GM19239 (cell line): ENCODE measurements at regions not wholly inside any gene's neighbourhood (a gene's known extent, or its start where the extent isn't known, plus 50 kb on each side); places are given as distances from the start of the nearest gene placed in this dataset.
"Not testable (repeated sequence)": the region's sequence is repeated elsewhere in the genome, so short reads cannot be mapped to it uniquely, and the experiment has no call there.

Experiments used
- DNase-seq: peaks from one replicate; pipeline ENCODE4 v3.0.0; 2011; ENCODE audit warnings: low spot score; ENCODE audit not compliant: insufficient read length
- FAIRE-seq: peaks from 2 replicates; lab custom pipeline; 2011; peaks lifted over from hg19 to GRCh38; lab: Jason Lieb, UNC

DNA sequence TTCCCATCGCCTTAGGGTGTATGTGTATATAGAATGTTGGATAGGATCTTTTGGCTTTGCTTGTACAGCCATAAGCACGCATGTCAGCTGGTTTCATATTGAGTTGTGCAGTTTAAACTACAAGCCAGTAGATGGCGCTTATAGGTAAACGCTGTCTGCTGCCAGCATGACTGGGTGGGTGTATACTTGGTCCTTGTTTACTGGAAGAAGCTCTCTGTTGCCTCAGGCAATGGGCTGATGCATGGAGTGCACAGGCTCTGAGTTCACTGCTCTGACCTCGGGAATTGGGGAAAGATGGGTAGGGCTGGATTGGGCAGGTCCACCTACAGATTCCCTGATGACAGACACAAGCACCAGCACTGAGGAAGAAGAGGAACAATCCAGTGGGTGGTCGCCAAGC, 831.5 kb downstream of the STIM2 start:
- no peak for FAIRE-seq
- no peak for DNase-seq

DNA sequence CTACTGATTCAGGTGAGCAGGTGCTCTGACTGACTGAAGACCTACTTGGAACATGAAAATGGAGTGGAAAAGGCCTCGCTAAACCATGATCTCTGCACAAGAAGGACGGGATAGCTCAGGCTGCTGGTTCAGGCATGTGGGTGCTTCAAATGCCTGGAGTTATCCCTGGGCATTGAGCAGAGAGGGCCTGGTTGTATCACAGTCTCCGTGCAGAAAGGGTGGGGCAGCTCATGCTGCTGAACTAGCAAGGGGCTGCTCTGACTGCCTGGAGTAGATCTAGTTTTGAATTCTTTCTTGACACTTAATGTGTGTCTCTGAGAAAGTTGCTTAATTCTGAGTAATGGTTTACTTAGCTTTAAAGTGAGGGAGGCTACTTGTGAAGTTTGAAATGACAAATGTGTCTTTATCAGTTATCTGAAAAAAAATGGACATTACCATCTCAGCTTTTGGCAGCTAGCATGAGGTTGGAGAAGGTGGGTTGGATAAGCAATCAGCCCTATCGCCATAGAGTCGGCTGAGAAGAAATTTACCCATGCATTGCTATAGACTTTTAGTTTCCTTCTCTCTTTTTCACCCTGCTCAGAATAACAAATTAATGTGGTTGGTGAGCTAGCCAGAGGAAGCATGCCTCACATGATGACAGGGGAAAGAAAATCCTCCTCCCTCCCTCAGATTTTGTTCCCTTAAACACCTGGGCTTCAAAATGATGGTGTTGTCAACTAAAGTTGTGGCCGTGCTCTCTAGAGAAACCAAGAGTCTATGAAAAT, 832.4 kb downstream of the STIM2 start:
- DNase-seq (no peak), FAIRE-seq (no peak)

DNA sequence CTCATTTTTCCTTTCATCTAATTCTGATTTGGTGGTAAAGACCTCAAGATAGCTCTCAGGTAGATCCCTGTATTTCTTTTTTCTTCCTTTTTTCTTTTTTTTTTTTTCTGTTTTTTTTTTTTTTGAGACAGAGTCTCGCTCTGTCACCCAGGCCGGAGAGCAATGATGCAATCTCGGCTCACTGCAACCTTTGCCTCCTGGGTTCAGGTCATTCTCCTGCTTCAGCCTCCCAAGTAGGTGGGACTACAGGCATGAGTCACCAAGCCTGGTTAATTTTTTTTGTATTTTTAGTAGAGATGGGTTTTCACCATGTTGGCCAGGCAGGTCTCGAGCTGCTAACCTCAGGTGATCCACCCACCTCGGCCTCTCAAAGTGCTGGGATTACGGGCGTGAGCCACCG, 835.6 kb downstream of the STIM2 start:
- DNase-seq, FAIRE-seq: not testable (repeated sequence)

DNA sequence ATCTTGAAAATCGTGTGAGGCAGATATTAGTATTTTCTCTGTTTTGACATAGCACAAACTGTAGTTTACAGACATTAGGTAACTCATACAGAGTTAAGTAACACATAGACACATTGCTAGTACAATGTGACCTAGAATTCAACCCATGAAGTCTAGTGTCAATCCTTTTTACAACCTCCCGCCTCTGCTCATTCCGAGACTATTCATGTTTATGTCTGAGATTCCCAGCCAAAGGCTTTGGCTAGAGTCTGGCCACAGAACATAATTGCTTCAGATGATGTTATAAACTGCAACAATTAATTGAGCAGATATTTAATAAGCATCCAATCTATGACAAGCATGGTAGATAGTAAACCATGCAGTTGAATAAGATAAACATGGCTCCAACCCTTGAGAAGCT, 841.0 kb downstream of the STIM2 start:
- FAIRE-seq, result no peak

GRCh38 chr4:27702730-27703431, 842.2 kb downstream of the STIM2 start:
- FAIRE-seq, result no peak
- DNase-seq, result no peak

More for the DNA sequence above, 841.0 kb downstream of the STIM2 start:
- no peak for DNase-seq

GRCh38 chr4:27703771-27704170, 843.1 kb downstream of the STIM2 start:
- DNase-seq (no peak), FAIRE-seq (no peak)

DNA sequence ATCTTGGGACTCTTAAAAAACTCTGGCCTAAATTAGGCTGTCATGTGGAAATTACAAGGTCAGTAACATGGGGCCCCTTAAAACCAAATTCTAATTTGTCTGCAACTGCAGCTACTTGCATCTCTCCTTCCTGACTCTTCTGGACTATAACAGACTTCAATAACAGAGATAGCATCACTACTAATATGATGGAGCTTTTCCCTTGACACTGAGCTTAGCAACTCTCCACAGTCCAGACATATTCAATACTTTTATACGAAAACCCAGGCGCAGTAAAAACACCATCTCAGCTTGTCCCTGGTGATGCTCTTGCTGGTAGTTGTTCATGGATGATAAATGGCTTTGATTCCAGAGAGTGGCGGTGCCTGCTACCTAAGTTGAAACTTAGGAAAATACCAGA, 850.4 kb downstream of the STIM2 start:
- DNase-seq, result no peak
- FAIRE-seq, result no peak

GRCh38 chr4:27714073-27714472, 853.4 kb downstream of the STIM2 start:
- FAIRE-seq (no peak), DNase-seq (no peak)

DNA sequence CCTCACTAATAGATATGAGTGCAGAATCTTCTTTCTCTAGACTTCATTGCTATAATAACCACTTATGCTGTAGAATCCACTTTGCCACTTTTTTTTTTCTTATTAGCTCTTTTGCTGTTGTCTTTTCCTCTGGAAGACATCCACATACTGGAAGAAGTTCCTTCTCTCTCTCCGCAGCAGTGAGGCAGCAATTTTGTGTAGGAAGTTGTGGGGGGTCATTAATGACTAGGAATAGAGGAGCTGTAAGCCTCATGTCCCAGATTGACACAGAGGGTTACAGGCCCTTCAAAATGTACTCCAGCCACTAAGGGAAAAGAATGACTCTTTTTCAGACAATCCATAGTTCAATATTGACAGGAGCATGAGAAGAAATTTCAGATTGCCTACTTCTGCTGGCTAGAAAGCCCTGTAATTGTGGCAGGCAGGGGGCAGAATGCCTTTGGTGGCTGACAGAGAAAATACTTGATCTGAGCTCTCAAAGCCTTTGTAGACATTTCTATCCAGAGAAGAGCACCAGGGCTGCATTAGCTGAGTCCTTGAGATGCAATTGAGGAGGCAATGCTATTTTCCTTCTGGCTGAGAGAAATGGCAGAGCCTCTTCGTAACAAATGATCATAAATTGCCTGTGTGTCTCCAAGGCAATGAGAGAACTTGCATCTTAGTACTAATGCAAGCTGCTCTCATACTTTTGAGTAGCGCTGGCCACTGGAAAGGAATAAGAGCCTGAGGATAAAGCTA, 856.2 kb downstream of the STIM2 start:
- no peak for FAIRE-seq
- DNase-seq, result no peak

GRCh38 chr4:27717431-27717755, 856.8 kb downstream of the STIM2 start:
- DNase-seq, result no peak
- FAIRE-seq, result no peak

DNA sequence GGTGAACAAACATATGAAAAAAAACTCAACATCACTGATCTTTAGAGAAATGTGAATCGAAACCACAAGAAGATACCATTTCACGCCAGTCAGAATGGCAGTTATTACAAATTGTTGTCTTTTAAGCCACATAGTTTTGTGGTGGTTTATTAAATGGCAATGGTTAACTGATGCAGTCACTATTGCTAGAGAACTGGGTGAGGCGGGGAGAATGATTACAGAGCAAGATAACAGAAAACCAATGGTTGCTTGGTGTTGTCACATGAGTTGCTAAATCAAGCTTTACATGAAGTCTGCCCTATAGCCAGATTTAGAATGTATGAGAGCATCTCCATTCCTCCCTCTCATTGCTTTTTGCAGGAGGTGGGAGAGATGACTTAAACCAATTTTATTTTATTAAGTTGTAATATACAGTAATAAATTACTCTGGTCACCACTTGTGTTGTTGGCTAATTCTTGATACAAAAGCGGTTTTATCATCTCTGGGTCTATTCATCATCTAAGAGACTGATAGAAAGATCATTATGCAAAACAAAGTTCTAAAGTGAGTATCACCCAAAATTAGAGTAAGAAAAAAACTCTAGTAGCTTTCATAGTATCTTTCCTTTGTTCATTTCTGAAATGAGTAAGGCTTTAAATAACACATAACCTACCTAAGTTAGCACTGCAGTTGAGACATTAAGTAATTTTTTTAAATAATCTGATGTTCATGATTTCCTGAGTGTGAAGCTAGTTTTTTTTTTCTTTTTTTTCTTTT, 859.5 kb downstream of the STIM2 start:
- FAIRE-seq (no peak), DNase-seq (no peak)

- FAIRE-seq (no peak), DNase-seq (no peak)
These were observed 860.6 kb downstream of the STIM2 start for GRCh38 chr4:27721193-27721592.

GRCh38 chr4:27728892-27729291, 868.3 kb downstream of the STIM2 start:
- no peak for FAIRE-seq

DNA sequence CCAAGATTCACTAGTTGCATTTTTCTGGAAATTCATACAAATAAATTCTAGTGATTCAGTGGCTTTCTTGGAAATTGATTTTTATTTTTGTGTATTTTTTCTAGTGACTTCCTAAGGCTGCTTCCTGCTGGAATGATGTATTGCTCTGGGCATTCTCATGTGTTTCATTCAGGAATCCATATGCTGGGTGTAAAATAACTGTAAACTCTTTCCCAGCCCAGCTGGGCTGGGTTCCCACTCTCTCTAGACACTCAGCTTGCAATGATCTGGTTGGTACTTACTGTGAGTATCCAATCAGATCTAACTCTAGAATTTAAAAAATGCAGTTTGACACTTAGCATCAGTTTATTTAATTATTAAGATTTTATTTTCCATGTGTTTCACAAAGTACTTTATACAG, 882.2 kb downstream of the STIM2 start:
- FAIRE-seq, result no peak
- DNase-seq, result no peak

More at GRCh38 chr4:27728892-27729291, 868.3 kb downstream of the STIM2 start:
- no peak for DNase-seq

GRCh38 chr4:27759611-27760575, 899.3 kb downstream of the STIM2 start:
- FAIRE-seq (no peak), DNase-seq (no peak)

- DNase-seq, result no peak
- FAIRE-seq, result no peak
These were observed 903.3 kb downstream of the STIM2 start for GRCh38 chr4:27763830-27764525.

DNA sequence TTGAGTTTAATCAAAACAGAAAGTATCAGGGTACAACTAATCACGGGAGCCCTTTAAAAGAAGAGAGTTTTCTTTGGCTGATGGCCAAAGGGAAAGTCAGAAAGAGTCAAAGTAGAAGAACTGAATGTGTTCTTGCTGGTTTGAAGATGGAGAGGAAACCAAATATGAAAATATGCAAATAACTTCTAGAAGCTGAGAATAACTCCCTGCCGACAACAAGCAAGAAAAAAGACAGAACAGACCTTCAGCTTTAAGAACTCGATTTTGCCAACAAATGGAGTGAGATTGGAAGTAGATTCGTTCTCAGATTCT, 903.8 kb downstream of the STIM2 start:
- FAIRE-seq, result no peak
- DNase-seq, result no peak

DNA sequence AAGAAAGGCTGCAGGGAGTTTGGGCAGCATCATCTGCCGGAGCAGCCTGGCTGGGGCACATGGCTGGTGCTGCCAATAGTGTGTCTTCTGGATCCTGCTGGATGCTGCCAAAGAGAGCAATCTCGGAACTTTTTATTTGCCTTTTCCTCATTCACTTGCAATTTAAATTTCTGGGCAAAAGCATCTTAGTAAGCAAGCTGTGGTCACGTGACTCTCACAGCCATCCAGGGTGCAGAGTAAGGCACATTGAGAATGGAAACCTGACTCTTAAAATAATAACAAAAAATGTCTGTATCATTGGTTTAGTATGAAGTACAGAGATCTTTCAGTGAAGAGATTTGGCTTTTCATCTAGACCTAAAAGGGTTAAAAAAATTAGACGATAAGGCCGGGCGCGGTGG, 910.3 kb downstream of the STIM2 start:
- no peak for DNase-seq
- FAIRE-seq, result no peak

DNA sequence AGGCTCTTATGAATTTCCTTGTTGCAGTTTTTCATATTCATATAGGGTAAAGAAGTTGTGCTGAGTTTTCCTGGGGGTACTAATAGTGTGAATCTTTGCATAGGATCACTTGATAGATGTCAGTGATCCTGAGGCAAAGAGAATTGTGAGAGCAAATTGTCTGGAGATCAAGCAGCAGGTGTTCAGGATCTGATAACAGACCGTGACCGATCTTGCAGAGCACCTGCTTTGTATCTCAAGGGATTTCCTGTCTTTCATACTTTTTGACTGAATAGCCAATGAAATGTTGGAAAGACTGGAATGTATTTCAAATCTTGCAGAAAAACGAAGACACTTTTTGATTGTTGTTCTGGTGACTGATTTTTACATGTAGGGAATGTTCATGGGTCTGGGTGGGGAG, 914.5 kb downstream of the STIM2 start:
- FAIRE-seq (no peak), DNase-seq (no peak)
